Hepatic stellate cell (primary cell): ENCODE measurements at regions not wholly inside any gene's neighbourhood (a gene's known extent, or its start where the extent isn't known, plus 50 kb on each side); places are given as distances from the start of the nearest gene placed in this dataset.

Experiments
- DNase-seq: peaks from one replicate; pipeline ENCODE4 v3.0.0; 2011; ENCODE audit warnings: low spot score

GRCh38 chr14:36465178-36465577, 54.9 kb downstream of the NKX2-1 start:
- DNase-seq = no peak

DNA sequence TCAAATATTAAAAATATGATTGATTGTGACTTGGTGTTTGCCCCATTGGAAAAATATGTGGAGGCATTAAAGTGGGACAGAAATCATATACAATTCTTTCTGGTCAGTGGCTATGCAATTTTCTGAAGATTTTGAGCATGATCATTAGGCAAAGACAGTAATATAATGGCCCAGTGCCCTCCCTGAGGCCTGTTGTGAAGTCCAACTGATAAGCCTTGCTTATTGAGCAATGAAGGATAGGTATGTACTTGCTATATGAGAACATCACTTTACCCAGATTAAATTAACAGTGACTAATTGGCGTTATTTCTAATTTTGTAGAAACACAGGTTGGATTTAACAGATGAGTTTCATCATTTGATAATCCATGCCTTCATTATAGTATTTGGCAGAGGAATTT, 57.1 kb downstream of the NKX2-1 start:
- DNase-seq = no peak

GRCh38 chr14:36455241-36455627, 64.8 kb downstream of the NKX2-1 start:
- DNase-seq = no peak

GRCh38 chr14:36454599-36455240, 65.3 kb downstream of the NKX2-1 start:
- DNase-seq = no peak

DNA sequence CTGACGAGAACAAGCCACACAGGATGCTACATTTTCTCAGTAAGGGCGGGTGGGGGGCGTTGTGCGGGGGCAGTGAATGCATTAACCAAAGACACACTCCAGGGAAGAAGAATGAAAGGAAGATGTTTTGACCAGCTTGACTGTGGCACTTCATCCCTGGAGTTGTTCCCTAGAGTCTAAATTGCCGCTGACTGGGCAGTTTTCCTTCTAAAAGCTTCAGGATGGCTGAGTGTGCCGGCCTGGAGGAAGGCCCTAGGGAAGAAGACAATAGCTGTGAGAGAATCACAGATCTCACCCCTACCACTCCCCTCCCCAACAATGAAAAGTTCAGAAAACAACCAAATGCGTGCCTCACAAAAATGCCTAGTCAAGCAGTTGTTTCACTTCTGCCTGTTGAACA, 67.2 kb downstream of the NKX2-1 start:
- no peak for DNase-seq

DNA sequence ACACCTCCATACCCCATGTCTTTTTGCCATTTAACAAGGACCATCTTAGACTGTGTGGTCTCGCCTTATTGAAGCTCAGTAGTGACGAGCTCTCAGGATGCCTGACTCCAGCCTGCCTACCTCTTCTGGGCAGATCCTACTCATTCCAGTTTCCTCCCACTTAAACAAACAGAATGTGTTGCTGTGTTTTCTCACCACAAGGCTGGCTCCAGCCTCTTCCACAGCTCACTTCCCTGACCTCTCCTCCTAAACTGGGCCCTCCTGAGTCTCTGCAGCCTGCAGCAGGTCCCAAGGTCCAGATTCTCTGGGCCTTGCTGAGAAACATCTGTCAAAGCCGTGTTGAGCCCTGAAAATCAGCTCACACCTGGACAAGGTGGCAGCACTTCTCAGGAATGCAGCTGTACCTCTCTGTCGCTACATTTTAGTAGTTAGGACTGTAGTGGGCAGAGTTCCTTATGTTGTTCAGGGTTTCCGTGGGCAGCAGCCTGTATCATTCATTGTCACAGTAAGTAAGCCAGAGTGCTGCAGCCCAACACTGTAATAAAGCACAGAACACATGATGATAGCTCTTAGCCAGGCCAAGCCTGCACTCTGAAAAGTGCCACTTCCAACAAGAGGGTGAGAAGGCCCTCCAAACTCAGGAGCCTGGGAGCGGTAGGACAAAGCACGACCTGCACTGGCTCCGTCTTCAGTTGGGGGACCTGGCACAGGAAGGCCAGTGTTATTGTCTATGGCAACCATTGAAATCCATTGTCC, 68.5 kb downstream of the NKX2-1 start:
- DNase-seq = no peak

GRCh38 chr14:36450550-36450949, 69.5 kb downstream of the NKX2-1 start:
- DNase-seq = no peak

GRCh38 chr14:36449903-36450302, 70.1 kb downstream of the NKX2-1 start:
- no peak for DNase-seq

GRCh38 chr14:36443374-36443773, 76.7 kb downstream of the NKX2-1 start:
- no peak for DNase-seq

DNA sequence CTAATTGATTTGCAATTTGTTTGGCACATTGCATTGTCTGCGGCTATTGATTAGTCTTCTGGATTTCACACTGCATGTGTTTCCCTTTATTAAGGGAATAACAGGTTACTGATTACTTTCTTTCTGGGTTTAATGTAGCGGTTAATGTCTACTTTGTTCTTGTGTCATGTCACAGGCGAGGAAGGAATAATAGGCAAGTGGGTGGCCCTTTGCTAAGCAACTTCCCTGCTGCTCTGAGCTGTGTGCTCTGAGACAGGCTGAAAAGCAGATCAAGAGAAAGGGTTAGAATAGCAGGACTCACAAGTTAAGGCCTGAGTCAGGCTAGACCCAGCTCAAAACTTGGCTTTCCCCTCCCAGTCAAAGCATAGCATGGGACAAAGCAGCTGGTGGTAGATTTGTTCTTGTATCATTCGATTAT, 77.2 kb downstream of the NKX2-1 start:
- no peak for DNase-seq

DNA sequence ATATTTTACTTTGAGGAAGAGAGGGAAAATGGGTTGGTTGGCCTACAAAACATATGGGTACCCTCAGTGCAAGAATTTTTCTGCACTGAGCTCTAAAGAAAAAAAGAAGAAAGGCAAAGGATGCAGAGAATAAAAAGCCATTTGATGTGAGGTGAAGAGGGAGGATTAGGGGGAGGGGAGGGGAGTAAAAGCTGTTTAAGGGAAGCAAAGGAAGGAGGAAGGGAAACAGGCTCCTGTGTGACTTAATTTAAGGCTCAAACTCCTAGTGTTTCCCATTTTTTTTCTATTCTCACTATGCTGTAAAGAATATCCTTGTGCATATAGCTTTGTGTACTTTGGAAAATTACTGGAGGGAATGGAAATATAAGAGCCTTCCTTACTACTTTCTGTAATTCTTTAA, 78.7 kb downstream of the NKX2-1 start:
- DNase-seq = no peak

DNA sequence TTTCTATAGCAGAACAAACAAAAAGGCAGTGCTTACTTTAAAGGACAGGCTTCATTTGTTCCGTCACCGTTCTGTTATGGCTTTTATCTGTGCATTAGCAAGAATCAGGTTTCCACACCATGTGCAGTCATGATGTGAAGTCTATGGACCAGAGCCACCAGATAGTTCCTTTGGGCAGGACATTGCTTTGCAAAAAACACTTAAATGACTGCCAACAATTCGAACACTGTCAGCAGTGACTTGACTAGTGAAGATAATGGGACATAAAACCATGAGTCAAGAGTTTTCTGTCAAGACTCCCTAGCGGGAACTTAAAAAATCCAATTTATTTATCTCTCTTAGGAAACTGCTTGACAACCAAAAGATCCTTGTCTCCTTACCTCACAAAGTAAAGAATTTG, 80.3 kb downstream of the NKX2-1 start:
- DNase-seq = no peak

DNA sequence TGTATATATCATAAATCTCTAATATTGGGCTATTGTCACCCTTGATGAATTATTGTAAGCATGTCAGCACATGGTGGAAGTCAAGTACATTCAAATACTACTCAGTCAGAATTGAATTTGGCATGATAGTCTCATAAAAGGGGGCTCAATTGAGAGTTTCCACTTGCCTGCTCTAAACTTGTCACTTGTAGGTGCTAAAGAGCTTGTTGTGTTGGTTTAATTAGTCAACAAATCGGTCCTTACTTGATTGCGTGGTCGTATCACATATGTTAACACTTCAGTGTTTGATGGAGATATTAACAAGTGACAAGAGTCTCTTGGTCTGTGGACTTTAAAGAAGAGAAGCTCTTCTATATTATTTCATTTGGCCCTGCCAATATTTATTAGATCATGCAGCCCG, 81.1 kb downstream of the NKX2-1 start:
- no peak for DNase-seq

GRCh38 chr14:36430662-36431084, 89.4 kb downstream of the NKX2-1 start:
- DNase-seq = no peak

DNA sequence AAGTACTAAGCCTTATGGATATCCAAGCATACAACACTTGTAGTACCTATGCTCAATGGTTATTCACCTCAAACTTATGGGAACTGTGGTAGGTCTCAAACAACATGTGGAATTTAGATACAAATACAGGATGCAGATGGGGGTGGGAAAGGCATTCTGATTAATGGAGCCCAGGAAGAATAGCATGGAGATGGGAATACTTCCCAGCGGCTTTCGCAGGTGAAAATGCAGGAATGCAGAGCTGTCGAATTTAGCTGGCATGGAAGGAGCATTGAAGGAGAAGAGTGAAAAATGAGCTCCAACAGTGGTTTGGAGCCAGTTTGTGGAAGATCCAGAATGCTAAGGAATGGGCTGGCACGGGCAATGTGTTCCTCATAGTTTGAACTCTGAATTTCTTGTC, 89.9 kb downstream of the NKX2-1 start:
- no peak for DNase-seq

- DNase-seq = no peak
Observed at GRCh38 chr14:36429692-36430091, 90.3 kb downstream of the NKX2-1 start.

DNA sequence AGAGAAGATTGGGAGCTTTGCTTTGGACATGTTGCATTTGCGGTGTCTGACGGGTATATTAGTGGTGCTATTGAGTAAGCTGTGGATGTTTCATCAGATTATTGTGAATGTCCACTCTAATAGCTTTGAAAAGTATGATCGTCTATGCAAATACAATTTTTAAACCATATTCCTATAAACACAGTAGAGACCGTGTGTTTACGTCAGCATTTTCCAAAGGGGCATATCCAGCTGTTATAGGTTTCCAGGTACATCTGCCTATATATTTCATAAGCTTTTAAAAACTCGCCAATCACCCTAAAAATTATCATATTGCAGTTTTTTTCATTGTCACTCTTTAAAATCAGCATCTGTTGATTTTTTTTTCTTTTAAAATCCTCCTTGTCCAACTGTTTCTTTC, 91.7 kb downstream of the NKX2-1 start:
- DNase-seq = no peak

DNA sequence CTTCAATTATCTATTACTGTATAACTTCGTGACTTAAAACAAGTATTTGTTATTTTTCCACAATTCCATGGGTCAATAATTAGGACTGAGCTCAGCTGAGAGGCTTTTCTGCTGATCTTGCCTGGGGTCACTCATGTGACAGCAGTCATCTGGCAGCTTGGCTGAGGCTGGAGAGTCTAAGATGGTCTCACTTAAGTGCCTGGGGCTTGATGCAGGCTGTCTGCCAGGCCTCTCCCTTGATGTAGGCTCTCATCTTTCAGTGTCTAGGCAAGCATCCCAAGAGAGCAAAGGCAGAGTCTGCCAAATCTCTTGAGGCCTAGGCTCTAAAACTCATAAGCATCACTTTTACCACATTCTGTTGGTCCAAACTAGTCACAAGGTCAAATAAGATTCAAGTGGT, 93.2 kb downstream of the NKX2-1 start:
- no peak for DNase-seq

DNA sequence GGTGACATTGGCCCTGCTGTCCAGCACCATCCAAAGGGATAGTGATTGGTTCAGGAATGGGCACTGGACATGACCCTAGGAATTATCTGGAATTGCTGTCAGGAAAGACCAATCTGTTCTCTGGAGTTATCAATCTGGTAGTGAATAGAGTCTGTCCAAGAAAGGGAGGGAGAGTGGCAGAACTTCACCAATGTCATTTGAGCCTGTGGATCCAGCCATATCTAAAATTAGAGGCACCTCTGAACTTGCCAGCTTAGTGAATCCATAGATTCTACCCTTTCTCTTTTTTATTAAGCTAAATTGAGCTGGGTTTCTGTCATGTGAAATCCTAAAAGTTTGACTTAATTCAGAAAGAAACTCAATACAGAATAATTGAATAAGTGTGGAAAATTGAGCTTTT, 93.9 kb downstream of the NKX2-1 start:
- DNase-seq = no peak

DNA sequence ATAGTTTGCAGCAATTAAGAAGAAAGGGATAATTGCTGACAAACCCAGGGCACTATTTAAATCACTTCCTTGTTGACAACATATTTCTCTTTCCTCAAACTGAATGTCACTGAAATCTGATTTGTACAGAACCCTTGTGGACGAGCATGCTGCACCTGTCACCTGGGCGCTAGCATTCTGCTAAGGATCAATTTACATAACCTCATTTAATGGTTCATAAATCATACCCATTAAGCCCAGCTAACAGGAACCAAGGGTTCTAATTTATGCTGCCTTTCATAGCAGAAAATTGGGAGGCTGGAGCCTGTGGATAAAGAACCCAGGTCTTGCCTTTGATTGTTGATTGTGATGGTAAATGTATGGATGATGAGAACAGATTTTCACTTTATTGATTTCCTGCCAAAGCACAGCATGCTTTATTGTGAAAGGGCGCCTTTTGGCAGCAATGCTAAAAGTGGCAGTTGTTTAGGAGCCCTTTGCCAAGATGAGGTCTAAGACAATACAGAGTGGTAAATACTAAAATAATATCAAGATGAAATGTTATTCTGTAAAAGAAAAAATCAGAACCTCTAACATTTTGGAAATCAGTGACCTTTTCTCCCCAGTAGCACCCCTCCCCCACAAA, 95.4 kb downstream of the NKX2-1 start:
- no peak for DNase-seq

DNA sequence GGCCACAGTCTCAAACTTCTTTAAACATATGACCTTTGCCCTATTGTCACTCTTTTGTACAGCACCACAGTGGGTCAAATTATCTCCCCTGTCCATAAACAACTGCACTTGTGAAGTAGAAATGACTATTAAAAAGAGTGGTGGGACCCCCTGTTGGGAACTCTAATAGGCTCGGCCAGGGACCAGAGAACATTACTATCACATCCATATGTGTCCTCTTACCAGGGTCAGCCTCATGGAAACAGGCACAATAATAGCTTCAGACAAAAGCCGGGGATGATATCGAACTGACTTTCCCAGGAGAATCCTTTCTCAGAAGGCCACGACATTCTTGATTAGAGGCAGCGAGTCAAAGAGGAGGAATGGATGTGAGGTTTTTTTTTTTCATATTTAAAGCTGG, 96.6 kb downstream of the NKX2-1 start:
- DNase-seq = no peak

DNA sequence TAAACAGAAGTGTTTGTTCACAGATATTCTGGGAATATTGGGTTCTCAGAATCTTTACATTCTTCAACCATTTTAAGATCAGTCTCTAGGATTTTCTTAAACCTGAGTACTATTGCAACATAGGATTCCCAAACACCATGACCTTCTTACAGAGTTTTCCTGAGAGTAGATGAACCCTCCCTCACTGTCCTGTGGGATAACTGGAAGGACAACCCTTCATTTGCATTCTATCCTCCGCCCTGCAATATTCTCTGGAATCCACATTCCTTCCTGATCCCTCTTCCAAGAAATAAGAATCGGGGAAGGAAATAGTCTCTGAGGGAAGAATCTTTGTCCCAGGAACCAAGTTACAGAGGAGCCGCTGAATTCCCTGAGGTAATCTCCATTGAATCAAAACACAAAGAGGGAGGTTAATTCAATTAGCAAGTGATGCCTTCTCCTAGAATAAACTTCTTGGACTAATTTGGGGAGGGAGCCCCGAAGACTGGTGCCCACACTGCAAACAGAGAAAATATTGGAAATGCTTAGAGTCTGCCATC, 99.8 kb upstream of the MBIP start:
- no peak for DNase-seq

DNA sequence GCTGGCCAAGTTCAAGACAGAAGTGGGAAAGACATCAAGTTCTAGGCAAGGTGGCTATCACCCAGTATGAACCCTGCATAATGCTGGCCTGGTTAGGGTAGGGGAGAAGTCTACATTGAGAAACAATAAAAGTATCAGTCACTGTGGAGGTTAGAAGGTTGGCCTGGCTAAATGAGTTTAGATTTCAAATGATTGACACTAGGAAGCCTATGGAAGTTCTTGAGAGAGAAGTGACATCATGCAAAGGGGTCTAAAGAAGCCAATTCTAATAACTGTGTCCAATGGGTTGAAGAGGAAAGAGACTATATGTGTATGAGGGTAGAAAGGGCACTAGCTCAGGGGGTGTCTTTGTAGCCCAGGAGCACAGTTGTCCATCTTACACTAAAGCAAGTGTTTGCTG, 98.5 kb upstream of the MBIP start:
- no peak for DNase-seq
